Stimulated activated CD8-positive, alpha-beta memory T cell treated with anti-CD3 and anti-CD28 coated beads, Interleukin-7, amount 100 ng/mL, for 48 hours (primary cell): ENCODE measurements at regions not wholly inside any gene's neighbourhood (a gene's known extent, or its start where the extent isn't known, plus 50 kb on each side); places are given as distances from the start of the nearest gene placed in this dataset.

ENCODE experiments used
- DNase-seq, 2 donors: peaks; one replicate each; pipeline ENCODE4 v3.0.0-alpha.2; 2020; ENCODE audit warnings: low read depth in 1 of 2; ENCODE audit errors: extremely low read depth in 1 of 2

- no peak for DNase-seq
Measured at GRCh38 chrX:40199704-40200103, 101.9 kb upstream of the BCOR start.

GRCh38 chrX:40197071-40197470, 99.3 kb upstream of the BCOR start:
- DNase-seq, result no peak

- DNase-seq, result no peak
Measured at GRCh38 chrX:40195368-40195767, 97.6 kb upstream of the BCOR start.

GRCh38 chrX:40192196-40192595, 94.4 kb upstream of the BCOR start:
- no peak for DNase-seq

- DNase-seq, result no peak
Measured at GRCh38 chrX:40189637-40190036, 91.9 kb upstream of the BCOR start.

- no peak for DNase-seq
Measured at GRCh38 chrX:40188573-40189417, 91.0 kb upstream of the BCOR start.

GRCh38 chrX:40184968-40185367, 87.2 kb upstream of the BCOR start:
- no peak for DNase-seq

GRCh38 chrX:40182615-40183014, 84.9 kb upstream of the BCOR start:
- DNase-seq, result no peak

GRCh38 chrX:40182095-40182494, 84.3 kb upstream of the BCOR start:
- no peak for DNase-seq

- no peak for DNase-seq
Measured at GRCh38 chrX:40179283-40179682, 81.5 kb upstream of the BCOR start.

- no peak for DNase-seq
Measured at GRCh38 chrX:40177942-40178715, 80.4 kb upstream of the BCOR start.

- no peak for DNase-seq
Measured at GRCh38 chrX:40177489-40177888, 79.7 kb upstream of the BCOR start.

GRCh38 chrX:40177117-40177430, 79.3 kb upstream of the BCOR start:
- no peak for DNase-seq

GRCh38 chrX:40176351-40177116, 78.8 kb upstream of the BCOR start:
- peak in 1 of 2 donors; percentile 66 for DNase-seq

GRCh38 chrX:40175511-40176350, 78.0 kb upstream of the BCOR start:
- DNase-seq, result peak; percentile 38 to 60

- peak in 1 of 2 donors; percentile 38 for DNase-seq
Measured at GRCh38 chrX:40174854-40175510, 77.2 kb upstream of the BCOR start.

- peak; percentile 52 to 74 for DNase-seq
Measured at GRCh38 chrX:40174001-40174853, 76.5 kb upstream of the BCOR start.

GRCh38 chrX:40173143-40174000, 75.6 kb upstream of the BCOR start:
- no peak for DNase-seq
